Medulla oblongata (tissue), 1 donor: ENCODE measurements at regions not wholly inside any gene's neighbourhood (a gene's known extent, or its start where the extent isn't known, plus 50 kb on each side); places are given as distances from the start of the nearest gene placed in this dataset.
"Not testable (repeated sequence)": the region's sequence is repeated elsewhere in the genome, so short reads cannot be mapped to it uniquely, and the experiment has no call there.

Source experiments
- DNase-seq: peaks from one replicate; pipeline ENCODE4 v3.0.0-alpha.2; 2015; ENCODE audit errors: extremely low spot score

GRCh38 chr4:161329852-161330251 lies 833.9 kb downstream of the FSTL5 start:
- DNase-seq = no peak

GRCh38 chr4:161321706-161322105 lies 842.1 kb downstream of the FSTL5 start:
- no peak for DNase-seq

GRCh38 chr4:161320377-161320776 lies 843.4 kb downstream of the FSTL5 start:
- DNase-seq = peak; percentile 27

GRCh38 chr4:161317000-161317399 lies 846.8 kb downstream of the FSTL5 start:
- DNase-seq = no peak

DNA sequence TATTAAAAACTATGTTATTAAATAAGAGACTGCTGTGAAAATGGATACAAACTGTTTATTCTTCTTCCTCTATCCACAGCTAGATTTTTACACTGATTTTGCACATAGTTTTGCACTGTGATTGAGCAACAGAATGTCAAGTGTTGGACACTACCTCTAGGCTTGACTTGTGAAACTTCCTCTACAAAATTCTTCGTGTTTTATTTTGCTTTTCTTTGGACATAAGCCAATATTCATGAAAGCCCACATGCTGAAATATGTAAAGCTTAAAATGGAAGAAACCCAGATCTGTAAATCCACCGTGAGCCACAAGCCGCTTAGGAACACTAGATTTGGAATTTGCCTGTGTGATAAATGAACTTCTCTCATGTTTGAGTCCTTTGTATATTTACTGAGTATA lies 849.4 kb downstream of the FSTL5 start:
- no peak for DNase-seq

GRCh38 chr4:161303551-161303950 lies 860.2 kb downstream of the FSTL5 start:
- no peak for DNase-seq

DNA sequence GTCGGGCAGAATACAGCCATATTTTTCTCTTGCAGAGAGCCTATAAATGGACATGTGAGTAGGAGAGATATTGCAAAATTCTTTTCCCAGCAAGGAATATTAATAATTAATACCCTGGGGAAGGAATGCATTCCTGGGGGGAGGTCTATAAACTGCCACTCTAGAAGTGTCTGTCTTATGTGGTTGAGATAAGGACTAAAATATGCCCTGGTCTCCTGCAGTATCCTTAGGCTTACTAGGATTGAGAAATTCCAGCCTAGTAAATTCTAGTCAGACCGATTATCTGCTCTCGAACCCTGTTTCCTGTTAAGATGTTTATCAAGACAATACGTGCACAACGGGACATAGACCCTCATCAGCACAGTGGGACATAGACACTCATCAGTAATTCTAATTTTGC lies 872.6 kb downstream of the FSTL5 start:
- DNase-seq = no peak

- DNase-seq = no peak
Measured at GRCh38 chr4:161287678-161288352, 876.0 kb downstream of the FSTL5 start.

GRCh38 chr4:161285461-161285860 lies 878.3 kb downstream of the FSTL5 start:
- no peak for DNase-seq

DNA sequence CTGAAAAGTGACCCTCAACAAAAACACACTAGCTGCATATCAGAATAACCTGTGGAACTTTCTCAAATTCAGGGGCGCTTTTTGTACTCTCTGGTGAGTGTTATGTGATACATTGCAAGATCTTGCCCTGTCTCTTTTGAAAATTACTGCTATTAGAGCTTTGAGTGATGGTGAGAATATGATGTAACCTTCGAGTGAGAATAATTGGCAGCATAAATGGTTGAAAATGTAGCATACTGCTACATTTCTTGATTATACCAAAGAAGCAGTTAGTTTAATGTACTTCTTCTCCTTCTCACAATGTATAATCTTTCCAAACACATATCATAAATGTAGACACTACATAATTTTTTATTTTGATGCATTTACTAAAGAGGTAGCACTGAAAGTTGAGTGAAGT lies 882.9 kb downstream of the FSTL5 start:
- DNase-seq = no peak

- no peak for DNase-seq
Measured at GRCh38 chr4:161279095-161279494, 884.7 kb downstream of the FSTL5 start.

- DNase-seq = not testable (repeated sequence)
Measured at GRCh38 chr4:161277150-161277787, 886.5 kb downstream of the FSTL5 start.

DNA sequence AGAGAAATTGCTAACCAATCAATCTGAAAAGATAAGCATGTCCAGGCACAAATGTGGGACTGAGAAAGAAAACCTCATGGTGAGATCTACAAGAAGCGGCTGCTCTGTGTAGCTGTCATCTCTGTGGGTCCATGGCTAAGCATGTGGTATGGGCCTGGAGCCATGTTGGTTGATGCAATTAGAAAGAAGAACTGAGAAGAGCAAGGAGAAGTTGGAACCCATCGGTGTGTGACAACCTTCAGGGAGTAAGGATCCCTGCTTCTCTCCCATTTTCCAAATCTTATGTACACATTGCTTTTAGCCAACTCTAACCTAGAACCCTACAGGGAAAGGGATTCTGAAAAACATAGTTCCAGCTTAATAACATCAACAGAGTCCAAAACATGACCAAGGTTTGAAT lies 890.2 kb downstream of the FSTL5 start:
- DNase-seq = no peak

GRCh38 chr4:161260819-161261218 lies 903.0 kb downstream of the FSTL5 start:
- DNase-seq = no peak

GRCh38 chr4:161256716-161257115 lies 907.1 kb downstream of the FSTL5 start:
- peak; percentile 34 for DNase-seq

DNA sequence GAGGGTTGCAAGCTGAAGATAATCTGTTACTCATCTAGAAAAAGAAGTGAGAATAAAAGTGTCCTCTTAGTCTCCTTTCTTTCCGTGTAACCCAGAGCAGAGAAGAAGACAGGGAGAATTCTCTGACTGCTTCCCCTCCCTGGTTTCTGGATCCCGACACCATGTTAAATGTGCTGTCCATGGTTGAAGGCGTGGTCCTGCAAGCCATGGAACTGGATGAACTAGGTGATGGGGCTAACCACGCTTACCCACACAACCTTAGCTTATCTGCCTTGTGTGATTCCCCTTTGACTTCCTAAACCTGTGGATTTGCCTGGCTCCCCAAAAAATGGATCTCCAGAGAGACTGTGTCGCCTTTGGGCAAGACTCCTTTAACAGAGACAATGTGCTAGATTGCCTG lies 907.6 kb downstream of the FSTL5 start:
- DNase-seq = no peak

DNA sequence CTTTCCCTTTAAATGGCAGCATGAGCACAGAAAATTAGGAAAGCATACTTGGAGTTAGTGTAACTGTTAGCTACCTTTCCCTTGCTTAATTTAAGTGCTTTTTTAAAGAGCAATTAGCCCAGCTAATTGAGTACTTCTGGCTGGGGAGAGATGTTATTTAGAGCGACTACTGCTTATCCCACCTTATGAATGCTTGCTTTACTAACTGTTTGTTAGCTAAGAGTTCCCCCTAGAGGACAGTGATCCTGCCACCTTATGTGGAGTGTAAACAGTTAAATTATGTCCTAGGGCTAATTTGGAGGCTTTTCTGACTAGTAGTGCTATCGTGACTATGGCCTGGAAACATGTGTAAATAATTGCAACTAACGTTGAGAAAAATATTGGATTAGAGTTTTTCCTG lies 909.4 kb downstream of the FSTL5 start:
- no peak for DNase-seq

DNA sequence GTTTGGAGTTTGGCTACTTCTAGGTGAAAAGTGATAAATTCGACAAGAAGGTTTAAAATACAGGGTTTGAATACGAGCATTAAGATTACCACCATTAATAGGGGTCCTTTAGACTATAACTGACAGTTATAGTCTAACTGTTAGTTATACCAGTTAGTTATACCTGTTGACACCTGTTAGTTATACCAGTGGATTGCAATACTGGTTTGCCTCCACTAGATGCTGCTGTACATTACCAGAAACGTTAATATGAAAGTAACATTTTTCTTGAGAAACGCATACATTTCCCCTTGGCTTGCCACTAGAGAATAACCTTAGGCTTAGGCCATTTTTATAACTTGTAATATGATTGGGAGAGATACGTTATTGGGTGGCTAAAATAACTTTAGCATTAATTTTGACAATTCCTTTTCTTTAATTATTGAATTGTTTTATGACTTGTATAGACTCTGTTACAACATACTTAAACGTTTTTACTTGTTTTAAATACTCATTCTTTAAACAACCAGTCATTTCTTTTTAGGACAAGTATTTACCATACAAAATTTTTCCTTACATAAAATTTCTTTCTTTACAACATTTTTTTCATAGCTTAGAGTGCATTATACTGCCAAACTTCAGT lies 911.2 kb downstream of the FSTL5 start:
- DNase-seq = peak; percentile 11

DNA sequence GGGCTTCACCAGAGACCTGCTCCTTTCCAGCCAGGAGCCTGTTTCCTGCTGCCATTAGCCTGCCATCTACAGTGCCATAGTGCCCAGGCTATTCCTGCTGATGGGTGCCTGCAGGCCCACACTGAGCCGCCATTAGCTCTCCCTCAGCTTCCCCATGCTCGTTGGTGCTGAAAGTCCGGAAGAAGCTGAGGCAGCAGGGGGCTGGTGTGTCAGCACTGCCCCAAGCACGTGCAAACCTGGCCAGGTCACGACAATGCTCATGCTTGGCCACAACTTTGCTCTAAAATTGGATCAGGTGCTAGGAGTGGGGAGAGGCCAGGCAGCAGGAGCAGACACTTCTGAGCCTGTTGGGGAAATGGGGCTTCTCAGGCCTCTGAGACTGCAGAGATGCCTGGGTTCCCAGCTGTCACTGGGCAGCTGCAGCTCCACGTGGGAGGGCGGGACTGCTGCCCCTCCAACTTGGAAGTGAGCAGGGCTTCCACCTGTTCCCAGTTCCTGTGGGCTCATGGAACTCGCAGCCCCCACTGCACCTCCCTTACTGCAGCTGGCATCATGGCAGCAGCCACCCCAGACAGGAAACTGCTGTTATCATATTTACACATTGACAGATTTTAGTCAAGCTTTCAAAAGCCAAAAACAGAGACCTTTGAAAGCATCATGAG lies 913.9 kb downstream of the FSTL5 start:
- DNase-seq = no peak

DNA sequence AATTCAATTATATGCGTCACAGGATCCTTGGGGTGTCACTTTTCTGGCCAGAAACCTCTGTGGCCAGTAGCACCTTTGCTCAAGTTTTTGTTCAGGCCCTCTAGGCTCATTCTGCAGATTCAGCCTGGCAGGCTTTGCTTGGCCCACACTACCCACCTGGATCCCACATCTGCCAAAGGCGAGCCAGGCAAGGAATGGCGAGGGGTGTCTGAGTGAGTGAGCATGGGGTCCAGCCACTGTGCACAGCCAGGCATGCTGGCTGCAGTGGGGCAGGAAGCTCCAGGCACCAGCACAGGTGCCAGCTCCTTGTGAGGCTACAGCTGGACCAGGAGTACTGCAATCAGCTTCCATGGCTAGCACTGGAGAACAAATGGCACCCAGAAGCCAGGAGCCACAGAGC lies 914.9 kb downstream of the FSTL5 start:
- DNase-seq = no peak

- DNase-seq = no peak
Measured at GRCh38 chr4:161247831-161248230, 916.0 kb downstream of the FSTL5 start.

GRCh38 chr4:161238033-161238432 lies 925.8 kb downstream of the FSTL5 start:
- DNase-seq = no peak

DNA sequence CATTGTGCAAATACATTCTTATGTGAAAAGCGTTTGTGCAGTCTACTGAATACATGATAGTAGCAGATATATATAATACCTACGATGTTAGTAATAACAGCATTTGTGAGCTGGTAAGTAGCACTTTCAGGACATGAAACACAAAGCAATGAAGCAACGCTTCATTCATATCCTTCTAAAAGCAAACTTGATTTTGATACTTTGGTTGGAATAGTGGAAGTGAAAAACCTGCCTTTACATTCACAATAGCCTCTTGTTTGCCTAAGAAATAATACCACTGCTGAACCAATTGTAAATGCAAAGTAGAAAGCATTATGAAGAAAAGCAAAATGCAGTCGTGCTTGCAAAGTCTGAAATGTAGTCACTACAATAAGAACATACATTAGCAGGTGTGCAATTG lies 926.3 kb downstream of the FSTL5 start:
- no peak for DNase-seq
